ENCODE measurements at regions not wholly inside any gene's neighbourhood (a gene's known extent, or its start where the extent isn't known, plus 50 kb on each side); places are given as distances from the start of the nearest gene placed in this dataset.

- no peak for TF ChIP-seq CTCF (IDR thresholded peaks at IDR 0.05)
- H3K27ac ChIP-seq, result no peak overlapping the region
- DNase-seq (ENCODE audit: low spot score), result no peak
- no peak overlapping the region for H3K4me3 ChIP-seq
Observed at GRCh38 chr7:98691619-98692018, 74.5 kb downstream of the NPTX2 start.

DNA sequence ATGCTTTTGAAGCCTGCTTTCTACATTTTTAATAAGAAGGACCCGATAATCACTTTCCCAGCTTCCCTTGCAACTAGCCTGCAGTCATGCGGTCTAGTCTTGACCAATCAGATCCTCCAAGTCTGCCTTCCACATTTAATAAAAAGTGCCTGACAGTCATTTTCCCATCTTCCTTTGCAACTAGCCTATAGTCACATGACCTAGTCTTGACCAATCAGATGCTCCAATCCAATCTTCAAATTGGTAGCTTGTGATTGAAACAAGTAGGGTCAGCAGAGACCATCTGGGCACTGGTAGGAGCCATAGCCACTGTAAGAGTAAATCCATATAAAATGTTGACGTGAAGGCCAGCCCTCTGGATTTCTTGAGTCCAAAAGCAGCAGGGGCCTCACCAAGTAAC lies 80.0 kb downstream of the NPTX2 start:
- Histone ChIP-seq H3K4me3 (no peak overlapping the region), H3K27ac (no peak overlapping the region)
- DNase-seq (ENCODE audit: low spot score), result no peak
- TF ChIP-seq CTCF (IDR thresholded peaks at IDR 0.05), result no peak

DNA sequence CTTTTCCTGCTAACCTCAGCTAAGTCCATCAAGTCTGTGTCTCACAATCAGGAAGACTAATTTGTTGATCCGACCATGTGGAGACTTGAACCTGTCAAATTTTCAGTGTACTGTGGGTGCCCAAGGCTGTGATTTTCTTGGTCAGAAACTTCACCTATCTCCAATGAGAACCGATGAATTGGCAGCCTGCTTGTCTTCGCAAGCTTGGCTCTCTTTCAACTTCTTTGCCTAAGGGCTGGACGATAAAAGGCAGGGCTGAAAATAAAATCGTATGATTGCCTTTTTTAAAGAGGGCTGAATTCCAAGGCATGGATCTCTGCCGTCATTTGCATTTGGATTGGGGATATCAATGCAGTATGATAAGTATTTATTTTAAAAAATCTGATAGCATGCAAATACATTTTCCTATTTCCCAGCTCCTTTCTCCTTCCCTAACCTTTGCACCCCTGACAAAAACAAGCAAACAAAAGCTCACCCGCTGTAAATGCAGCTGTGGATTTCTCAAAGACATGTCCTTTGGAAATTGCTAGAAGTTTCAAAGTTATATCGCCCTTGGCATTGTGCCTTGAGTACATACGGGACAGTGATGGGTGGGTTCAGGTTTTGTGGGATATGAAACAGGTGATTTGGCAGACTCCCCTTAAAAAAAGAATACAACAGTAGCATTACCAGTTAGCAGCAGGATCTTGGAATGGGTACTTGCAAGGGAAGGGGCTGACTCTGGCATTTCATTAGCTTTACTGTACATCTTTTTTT lies 80.6 kb downstream of the NPTX2 start:
- Histone ChIP-seq H3K27ac (no peak overlapping the region), H3K4me3 (no peak overlapping the region)
- no peak for DNase-seq (ENCODE audit: low spot score)
- no peak for TF ChIP-seq CTCF (IDR thresholded peaks at IDR 0.05)

DNA sequence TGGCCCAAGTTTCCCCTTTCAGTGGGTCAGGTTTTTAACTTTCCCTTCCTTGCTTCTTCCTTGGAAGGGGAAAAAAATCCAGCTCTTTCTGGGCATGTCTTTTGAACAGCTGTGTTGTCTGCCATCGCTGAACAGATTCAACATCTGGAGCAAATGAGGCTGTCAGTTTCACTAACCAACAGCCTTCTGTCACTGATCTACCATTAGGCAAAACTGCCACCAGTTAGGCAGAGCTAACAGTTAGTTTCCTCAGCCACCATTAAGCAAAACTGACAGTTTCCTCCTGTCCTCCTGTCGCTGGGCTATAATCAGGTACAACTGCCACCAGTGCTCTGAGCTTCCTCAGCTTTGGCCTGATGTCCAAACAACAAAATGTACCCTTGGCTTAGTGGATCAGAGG lies 81.9 kb downstream of the NPTX2 start:
- DNase-seq (ENCODE audit: low spot score), result no peak
- H3K27ac ChIP-seq, result no peak overlapping the region
- no peak overlapping the region for H3K4me3 ChIP-seq
- no peak for TF ChIP-seq CTCF (IDR thresholded peaks at IDR 0.05)

GRCh38 chr7:98700533-98700932 lies 83.4 kb downstream of the NPTX2 start:
- no peak for TF ChIP-seq CTCF (IDR thresholded peaks at IDR 0.05)
- no peak overlapping the region for H3K4me3 ChIP-seq

GRCh38 chr7:98701372-98701771 lies 84.3 kb downstream of the NPTX2 start:
- H3K27ac ChIP-seq, result no peak overlapping the region
- no peak for TF ChIP-seq CTCF (IDR thresholded peaks at IDR 0.05)
- H3K4me3 ChIP-seq, result no peak overlapping the region
- no peak for DNase-seq (ENCODE audit: low spot score)

More at GRCh38 chr7:98700533-98700932, 83.4 kb downstream of the NPTX2 start:
- H3K27ac ChIP-seq, result no peak overlapping the region
- no peak for DNase-seq (ENCODE audit: low spot score)

GRCh38 chr7:98702021-98702420 lies 84.9 kb downstream of the NPTX2 start:
- Histone ChIP-seq H3K27ac (no peak overlapping the region), H3K4me3 (no peak overlapping the region)
- no peak for TF ChIP-seq CTCF (IDR thresholded peaks at IDR 0.05)
- DNase-seq (ENCODE audit: low spot score), result no peak
